ENCODE measurements at regions not wholly inside any gene's neighbourhood (a gene's known extent, or its start where the extent isn't known, plus 50 kb on each side); places are given as distances from the start of the nearest gene placed in this dataset.

GRCh38 chr2:58853420-58853819 is 612.3 kb upstream of the FANCL start:
- Histone ChIP-seq H3K9me3 (replicated peaks in 1 of 11) (peaks cover 0 to 6% (median 0%) of the 10 kb centered on the region in 11 experiments; a peak in 3 of 22 replicates), H3K4me2 (no peak overlapping the region), H3K4me1 (no peaks in the 10 kb centered on the region), H3K27ac (no peak overlapping the region), H3K9ac (no peak overlapping the region), H3K4me3 (no peak overlapping the region), H3K27me3 (no peaks in the 10 kb centered on the region), H4K20me1 (no peaks in the 10 kb centered on the region), H3K36me3 (no peaks in the 10 kb centered on the region)
- no peak for TF ChIP-seq Cebpa-rat (IDR thresholded peaks at IDR 0.05)

- TF ChIP-seq Cebpa-rat (IDR thresholded peaks at IDR 0.05) = no peak
- Histone ChIP-seq H3K9me3 (replicated peaks in 1 of 11) (peaks cover 0 to 5% (median 0%) of the 10 kb centered on the region in 11 experiments; a peak in 3 of 22 replicates), H3K27ac (no peak overlapping the region), H3K36me3 (no peaks in the 10 kb centered on the region), H4K20me1 (no peaks in the 10 kb centered on the region), H3K4me1 (no peaks in the 10 kb centered on the region), H3K4me3 (no peak overlapping the region), H3K4me2 (no peak overlapping the region), H3K9ac (no peak overlapping the region), H3K27me3 (no peaks in the 10 kb centered on the region)
Measured at GRCh38 chr2:58852905-58853304, 611.8 kb upstream of the FANCL start.

- no peaks in the 10 kb centered on the region for H3K36me3 ChIP-seq
- no peak overlapping the region for H3K4me2 ChIP-seq
- no peaks in the 10 kb centered on the region for H4K20me1 ChIP-seq
- H3K9ac ChIP-seq = no peak overlapping the region
- H3K27ac ChIP-seq = no peak overlapping the region
- no peak for TF ChIP-seq Cebpa-rat (IDR thresholded peaks at IDR 0.05)
- no peaks in the 10 kb centered on the region for H3K9me3 ChIP-seq (replicated peaks in 1 of 11)
- no peaks in the 10 kb centered on the region for H3K27me3 ChIP-seq
- H3K4me3 ChIP-seq = no peak overlapping the region
- H3K4me1 ChIP-seq = no peaks in the 10 kb centered on the region
Measured at GRCh38 chr2:58852243-58852642, 611.1 kb upstream of the FANCL start.

GRCh38 chr2:58851598-58851997 is 610.5 kb upstream of the FANCL start:
- Histone ChIP-seq H4K20me1 (no peaks in the 10 kb centered on the region), H3K36me3 (no peaks in the 10 kb centered on the region), H3K9me3 (replicated peaks in 1 of 11) (no peaks in the 10 kb centered on the region), H3K27me3 (no peaks in the 10 kb centered on the region), H3K4me3 (no peak overlapping the region), H3K9ac (no peak overlapping the region), H3K4me1 (no peaks in the 10 kb centered on the region), H3K27ac (no peak overlapping the region), H3K4me2 (no peak overlapping the region)
- no peak for TF ChIP-seq Cebpa-rat (IDR thresholded peaks at IDR 0.05)

- no peaks in the 10 kb centered on the region for H3K4me1 ChIP-seq
- H3K4me2 ChIP-seq = no peak overlapping the region
- H3K27me3 ChIP-seq = no peaks in the 10 kb centered on the region
- no peaks in the 10 kb centered on the region for H3K36me3 ChIP-seq
- no peaks in the 10 kb centered on the region for H4K20me1 ChIP-seq
- TF ChIP-seq Cebpa-rat (IDR thresholded peaks at IDR 0.05) = no peak
- H3K9ac ChIP-seq = no peak overlapping the region
- no peak overlapping the region for H3K4me3 ChIP-seq
- no peak overlapping the region for H3K27ac ChIP-seq
- H3K9me3 ChIP-seq (replicated peaks in 1 of 11) = no peaks in the 10 kb centered on the region
Measured at GRCh38 chr2:58845011-58845410, 603.9 kb upstream of the FANCL start.

GRCh38 chr2:58842501-58843155 is 601.5 kb upstream of the FANCL start:
- Histone ChIP-seq H3K36me3 (no peaks in the 10 kb centered on the region), H3K4me2 (no peak overlapping the region), H3K9ac (no peak overlapping the region), H3K27me3 (no peaks in the 10 kb centered on the region), H3K9me3 (replicated peaks in 1 of 11) (no peaks in the 10 kb centered on the region), H3K27ac (no peak overlapping the region), H3K4me1 (no peaks in the 10 kb centered on the region), H4K20me1 (no peaks in the 10 kb centered on the region), H3K4me3 (no peak overlapping the region)
- no peak for TF ChIP-seq Cebpa-rat (IDR thresholded peaks at IDR 0.05)

GRCh38 chr2:58834404-58834803 is 593.3 kb upstream of the FANCL start:
- Histone ChIP-seq H3K27ac (no peak overlapping the region), H3K9ac (no peak overlapping the region), H3K4me3 (no peak overlapping the region), H3K27me3 (no peaks in the 10 kb centered on the region), H4K20me1 (no peaks in the 10 kb centered on the region), H3K4me2 (no peak overlapping the region), H3K9me3 (replicated peaks in 1 of 11) (peaks cover 0 to 11% (median 3%) of the 10 kb centered on the region in 11 experiments; a peak in 6 of 22 replicates), H3K36me3 (no peaks in the 10 kb centered on the region), H3K4me1 (no peaks in the 10 kb centered on the region)
- TF ChIP-seq Cebpa-rat (IDR thresholded peaks at IDR 0.05) = no peak

GRCh38 chr2:58826795-58827194 is 585.7 kb upstream of the FANCL start:
- H3K9ac ChIP-seq = no peak overlapping the region
- H3K27me3 ChIP-seq = no peaks in the 10 kb centered on the region
- no peak overlapping the region for H3K4me2 ChIP-seq
- peaks cover 29 to 49% (median 37%) of the 10 kb centered on the region in 11 experiments for H3K9me3 ChIP-seq (replicated peaks in 1 of 11)
- no peak for TF ChIP-seq Cebpa-rat (IDR thresholded peaks at IDR 0.05)
- no peaks in the 10 kb centered on the region for H3K36me3 ChIP-seq
- H3K4me1 ChIP-seq = no peaks in the 10 kb centered on the region
- H3K4me3 ChIP-seq = no peak overlapping the region
- H3K27ac ChIP-seq = no peak overlapping the region
- no peaks in the 10 kb centered on the region for H4K20me1 ChIP-seq

- TF ChIP-seq Cebpa-rat (IDR thresholded peaks at IDR 0.05) = no peak
- Histone ChIP-seq H3K9me3 (replicated peaks in 1 of 11) (no peaks in the 10 kb centered on the region), H3K27me3 (no peaks in the 10 kb centered on the region), H3K9ac (no peak overlapping the region), H3K27ac (no peak overlapping the region), H3K4me2 (no peak overlapping the region), H3K36me3 (no peaks in the 10 kb centered on the region), H4K20me1 (no peaks in the 10 kb centered on the region), H3K4me3 (no peak overlapping the region), H3K4me1 (no peaks in the 10 kb centered on the region)
Measured at GRCh38 chr2:58812771-58813344, 571.7 kb upstream of the FANCL start.

- no peaks in the 10 kb centered on the region for H3K4me1 ChIP-seq
- H3K36me3 ChIP-seq = no peaks in the 10 kb centered on the region
- H3K4me3 ChIP-seq = no peak overlapping the region
- TF ChIP-seq Cebpa-rat (IDR thresholded peaks at IDR 0.05) = no peak
- no peaks in the 10 kb centered on the region for H3K27me3 ChIP-seq
- no peak overlapping the region for H3K4me2 ChIP-seq
- H3K27ac ChIP-seq = no peak overlapping the region
- H3K9ac ChIP-seq = no peak overlapping the region
- no peaks in the 10 kb centered on the region for H4K20me1 ChIP-seq
- H3K9me3 ChIP-seq (replicated peaks in 1 of 11) = no peaks in the 10 kb centered on the region
Measured at GRCh38 chr2:58805126-58805525, 564.0 kb upstream of the FANCL start.
